Hepatocyte (in vitro differentiated cells): ENCODE measurements at regions not wholly inside any gene's neighbourhood (a gene's known extent, or its start where the extent isn't known, plus 50 kb on each side); places are given as distances from the start of the nearest gene placed in this dataset.

ENCODE experiments used
- EZH2 ChIP-seq: fragments of 200-600 bp; sonication (generic); IDR thresholded peaks from 2 replicates; pipeline ENCODE4 v1.6.1; 2016; ENCODE audit warnings: antibody characterized with exemption, mild to moderate bottlenecking, borderline replicate concordance
- TF ChIP-seq, protein P1 (sequence below): fragments of 200-600 bp; sonication (generic); IDR thresholded peaks from 2 replicates; pipeline ENCODE4 v1.5.1; 2016; ENCODE audit warnings: antibody characterized with exemption, mild to moderate bottlenecking; ENCODE audit not compliant: poor library complexity

DNA sequence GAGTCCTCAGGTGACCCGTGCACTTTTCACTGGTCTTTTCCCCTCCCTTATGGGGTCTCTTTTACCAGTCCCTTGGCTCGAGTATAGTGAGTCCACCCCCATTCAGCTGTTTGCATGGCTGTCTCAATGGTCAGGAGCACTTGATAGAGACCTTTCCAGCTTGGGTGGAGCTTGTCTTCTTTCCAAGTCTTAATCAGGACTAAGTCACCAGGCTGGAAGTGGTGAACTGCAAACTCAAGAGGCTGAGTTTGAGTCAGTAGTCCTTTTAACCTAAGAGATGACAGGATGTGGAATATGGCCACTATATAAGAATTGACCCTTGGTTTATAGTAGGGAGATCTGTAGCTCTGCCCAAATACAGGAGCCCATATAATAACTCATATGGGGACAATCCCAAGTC is 279.7 kb downstream of the PYDC2 start:
- TF ChIP-seq EZH2: no peak
- TF ChIP-seq, protein P1, sequence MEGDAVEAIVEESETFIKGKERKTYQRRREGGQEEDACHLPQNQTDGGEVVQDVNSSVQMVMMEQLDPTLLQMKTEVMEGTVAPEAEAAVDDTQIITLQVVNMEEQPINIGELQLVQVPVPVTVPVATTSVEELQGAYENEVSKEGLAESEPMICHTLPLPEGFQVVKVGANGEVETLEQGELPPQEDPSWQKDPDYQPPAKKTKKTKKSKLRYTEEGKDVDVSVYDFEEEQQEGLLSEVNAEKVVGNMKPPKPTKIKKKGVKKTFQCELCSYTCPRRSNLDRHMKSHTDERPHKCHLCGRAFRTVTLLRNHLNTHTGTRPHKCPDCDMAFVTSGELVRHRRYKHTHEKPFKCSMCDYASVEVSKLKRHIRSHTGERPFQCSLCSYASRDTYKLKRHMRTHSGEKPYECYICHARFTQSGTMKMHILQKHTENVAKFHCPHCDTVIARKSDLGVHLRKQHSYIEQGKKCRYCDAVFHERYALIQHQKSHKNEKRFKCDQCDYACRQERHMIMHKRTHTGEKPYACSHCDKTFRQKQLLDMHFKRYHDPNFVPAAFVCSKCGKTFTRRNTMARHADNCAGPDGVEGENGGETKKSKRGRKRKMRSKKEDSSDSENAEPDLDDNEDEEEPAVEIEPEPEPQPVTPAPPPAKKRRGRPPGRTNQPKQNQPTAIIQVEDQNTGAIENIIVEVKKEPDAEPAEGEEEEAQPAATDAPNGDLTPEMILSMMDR: no peak
